Liver (tissue), 8 donors: ENCODE measurements at regions not wholly inside any gene's neighbourhood (a gene's known extent, or its start where the extent isn't known, plus 50 kb on each side); places are given as distances from the start of the nearest gene placed in this dataset.

Source experiments
- DNase-seq: peaks from one replicate; pipeline ENCODE4 v3.0.0-alpha.2; 2017; ENCODE audit warnings: low spot score
- H3K27ac ChIP-seq, 2 donors: one replicate each; pipeline ENCODE4 v1.7.0; 2013; ENCODE audit warnings: inconsistent platforms in 2 of 2, low read length in 2 of 2, control low read depth in 1 of 2, low read depth in 1 of 2, mild to moderate bottlenecking in 1 of 2
- H3K27me3 ChIP-seq, 4 donors: one replicate each; pipeline versions ENCODE4 v1.6.1 to v1.7.0; 2013; ENCODE audit warnings: low read length in 3 of 4, inconsistent platforms in 1 of 4, mild to moderate bottlenecking in 1 of 4, moderate library complexity in 1 of 4; ENCODE audit not compliant: control insufficient read depth in 4 of 4, insufficient read depth in 4 of 4
- H3K36me3 ChIP-seq, 4 donors: one replicate each; pipeline versions ENCODE4 v1.6.1 to v1.7.0; 2013; ENCODE audit warnings: low read length in 3 of 4, mild to moderate bottlenecking in 3 of 4, low read depth in 1 of 4, moderate library complexity in 1 of 4; ENCODE audit not compliant: control insufficient read depth in 4 of 4, insufficient read depth in 3 of 4
- H3K4me1 ChIP-seq, 4 donors: one replicate each; pipeline versions ENCODE4 v1.6.1 to v1.7.0; 2013; ENCODE audit warnings: low read length in 3 of 4, mild to moderate bottlenecking in 3 of 4, moderate library complexity in 1 of 4; ENCODE audit not compliant: control insufficient read depth in 4 of 4, insufficient read depth in 4 of 4
- H3K4me3 ChIP-seq, 3 donors: one replicate each; pipeline versions ENCODE4 v1.6.1 to v1.7.0; 2013; ENCODE audit warnings: low read length in 3 of 3, control low read depth in 1 of 3, low read depth in 1 of 3, mild to moderate bottlenecking in 1 of 3
- H3K9ac ChIP-seq, 2 donors: one replicate each; pipeline ENCODE4 v1.7.0; 2013; ENCODE audit warnings: low read length in 2 of 2, mild to moderate bottlenecking in 2 of 2, moderate library complexity in 2 of 2, control low read depth in 1 of 2, low read depth in 1 of 2
- H3K9me3 ChIP-seq, 4 donors: one replicate each; pipeline versions ENCODE4 v1.6.1 to v1.7.0; 2013; ENCODE audit warnings: low read length in 3 of 4; ENCODE audit not compliant: control insufficient read depth in 4 of 4
- EGR1 ChIP-seq, 2 donors: IDR thresholded peaks; 2 replicates each; pipeline ENCODE4 v1.6.1; 2016 to 2018; ENCODE audit warnings: antibody characterized with exemption in 2 of 2, low read depth in 2 of 2
- FOXA1 ChIP-seq: IDR thresholded peaks from 2 replicates; pipeline ENCODE4 v1.6.1; 2016; ENCODE audit warnings: antibody characterized with exemption
- FOXA2 ChIP-seq: IDR thresholded peaks from 2 replicates; pipeline ENCODE4 v1.6.1; 2016; ENCODE audit warnings: antibody characterized with exemption
- GABPA ChIP-seq, 2 donors: IDR thresholded peaks in 1 of 2; conservative IDR thresholded peaks in 1 of 2; 2 replicates each; pipeline ENCODE4 v1.6.1; 2016; ENCODE audit warnings: antibody characterized with exemption in 2 of 2, mild to moderate bottlenecking in 1 of 2, moderate library complexity in 1 of 2
- HNF4A ChIP-seq, 2 donors: conservative IDR thresholded peaks; 2 replicates each; pipeline ENCODE4 v1.6.1; 2016; ENCODE audit warnings: antibody characterized with exemption in 2 of 2, mild to moderate bottlenecking in 2 of 2
- HNF4G ChIP-seq: IDR thresholded peaks from 2 replicates; pipeline ENCODE4 v1.6.1; 2016; ENCODE audit warnings: antibody characterized with exemption
- JUND ChIP-seq, 2 donors: IDR thresholded peaks; 2 replicates each; pipeline ENCODE4 v1.6.1; 2016; ENCODE audit warnings: antibody characterized with exemption in 2 of 2
- NR2F2 ChIP-seq: IDR thresholded peaks from 2 replicates; pipeline ENCODE4 v1.6.1; 2016; ENCODE audit warnings: antibody characterized with exemption
- RAD21 ChIP-seq, 2 donors: IDR thresholded peaks; 2 replicates each; pipeline ENCODE4 v1.6.1; 2016; ENCODE audit warnings: antibody characterized with exemption in 2 of 2, mild to moderate bottlenecking in 2 of 2
- RXRA ChIP-seq, 2 donors: IDR thresholded peaks; 2 replicates each; pipeline ENCODE4 v1.6.1; 2017 to 2018; ENCODE audit warnings: antibody characterized with exemption in 2 of 2, mild to moderate bottlenecking in 1 of 2
- SP1 ChIP-seq: IDR thresholded peaks from 2 replicates; pipeline ENCODE4 v1.6.1; 2018; ENCODE audit warnings: antibody characterized with exemption, mild to moderate bottlenecking
- TAF1 ChIP-seq: conservative IDR thresholded peaks from 2 replicates; pipeline ENCODE4 v1.6.1; 2016; ENCODE audit warnings: antibody characterized with exemption, mild to moderate bottlenecking
- YY1 ChIP-seq: IDR thresholded peaks from 2 replicates; pipeline ENCODE4 v1.6.1; 2016; ENCODE audit warnings: antibody characterized with exemption, mild to moderate bottlenecking
- ZBTB33 ChIP-seq: IDR thresholded peaks from 2 replicates; pipeline ENCODE4 v1.6.1; 2016; ENCODE audit warnings: antibody characterized with exemption
- WGBS: extraction: QIAGEN DNeasy Blood & Tissue Kit; methylation state at CpG from one replicate; pipeline ENCODE4 v1.1.7; 2013; 5-methylcytosine and 5-hydroxymethylcytosine counted together
- TF ChIP-seq, protein P1 (sequence below): fragments of 150-350 bp; IDR thresholded peaks from 2 replicates; pipeline ENCODE4 v1.5.1; 2017; ENCODE audit warnings: improper control_type of control experiment, low read depth, low read length; ENCODE audit not compliant: missing input control
- TF ChIP-seq, protein P2 (sequence below): IDR thresholded peaks from 2 replicates; pipeline ENCODE4 v1.6.1; 2016; ENCODE audit warnings: antibody characterized with exemption
- TF ChIP-seq, protein P3 (sequence below): IDR thresholded peaks from 2 replicates; pipeline ENCODE4 v1.6.1; 2016; ENCODE audit warnings: antibody characterized with exemption, mild to moderate bottlenecking
- TF ChIP-seq, protein P4 (sequence below): IDR thresholded peaks from 2 replicates; pipeline ENCODE4 v1.6.1; 2016; ENCODE audit warnings: antibody characterized with exemption
- donor health status: healthy.
- donor health status: healthy.
- donor health status: healthy.
- donor health status: healthy.
- donor health status: healthy.

- Histone ChIP-seq H3K9ac (no peak overlapping the region), H3K27me3 (no peaks in the 10 kb centered on the region), H3K9me3 (no peaks in the 10 kb centered on the region), H3K4me1 (no peaks in the 10 kb centered on the region), H3K36me3 (no peaks in the 10 kb centered on the region), H3K27ac (no peak overlapping the region), H3K4me3 (no peak overlapping the region)
- 92% methylated on average over 3 of the region's 3 CpGs for WGBS
- TF ChIP-seq, protein P1, sequence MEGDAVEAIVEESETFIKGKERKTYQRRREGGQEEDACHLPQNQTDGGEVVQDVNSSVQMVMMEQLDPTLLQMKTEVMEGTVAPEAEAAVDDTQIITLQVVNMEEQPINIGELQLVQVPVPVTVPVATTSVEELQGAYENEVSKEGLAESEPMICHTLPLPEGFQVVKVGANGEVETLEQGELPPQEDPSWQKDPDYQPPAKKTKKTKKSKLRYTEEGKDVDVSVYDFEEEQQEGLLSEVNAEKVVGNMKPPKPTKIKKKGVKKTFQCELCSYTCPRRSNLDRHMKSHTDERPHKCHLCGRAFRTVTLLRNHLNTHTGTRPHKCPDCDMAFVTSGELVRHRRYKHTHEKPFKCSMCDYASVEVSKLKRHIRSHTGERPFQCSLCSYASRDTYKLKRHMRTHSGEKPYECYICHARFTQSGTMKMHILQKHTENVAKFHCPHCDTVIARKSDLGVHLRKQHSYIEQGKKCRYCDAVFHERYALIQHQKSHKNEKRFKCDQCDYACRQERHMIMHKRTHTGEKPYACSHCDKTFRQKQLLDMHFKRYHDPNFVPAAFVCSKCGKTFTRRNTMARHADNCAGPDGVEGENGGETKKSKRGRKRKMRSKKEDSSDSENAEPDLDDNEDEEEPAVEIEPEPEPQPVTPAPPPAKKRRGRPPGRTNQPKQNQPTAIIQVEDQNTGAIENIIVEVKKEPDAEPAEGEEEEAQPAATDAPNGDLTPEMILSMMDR = no peak
- TF ChIP-seq YY1 (no peak), TAF1 (no peak), EGR1 (IDR thresholded peaks at IDR 0.05; ENCODE audit: low read depth in 2 of 2) (no peak), FOXA2 (no peak), NR2F2 (no peak), ZBTB33 (no peak), HNF4A (conservative IDR thresholded peaks at IDR 0.05) (no peak), SP1 (no peak)
- TF ChIP-seq, protein P2, sequence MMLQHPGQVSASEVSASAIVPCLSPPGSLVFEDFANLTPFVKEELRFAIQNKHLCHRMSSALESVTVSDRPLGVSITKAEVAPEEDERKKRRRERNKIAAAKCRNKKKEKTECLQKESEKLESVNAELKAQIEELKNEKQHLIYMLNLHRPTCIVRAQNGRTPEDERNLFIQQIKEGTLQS = no peak
- DNase-seq = no peak
These were observed 156.5 kb downstream of the MOXD1 start for GRCh38 chr6:132244744-132245143.

DNA sequence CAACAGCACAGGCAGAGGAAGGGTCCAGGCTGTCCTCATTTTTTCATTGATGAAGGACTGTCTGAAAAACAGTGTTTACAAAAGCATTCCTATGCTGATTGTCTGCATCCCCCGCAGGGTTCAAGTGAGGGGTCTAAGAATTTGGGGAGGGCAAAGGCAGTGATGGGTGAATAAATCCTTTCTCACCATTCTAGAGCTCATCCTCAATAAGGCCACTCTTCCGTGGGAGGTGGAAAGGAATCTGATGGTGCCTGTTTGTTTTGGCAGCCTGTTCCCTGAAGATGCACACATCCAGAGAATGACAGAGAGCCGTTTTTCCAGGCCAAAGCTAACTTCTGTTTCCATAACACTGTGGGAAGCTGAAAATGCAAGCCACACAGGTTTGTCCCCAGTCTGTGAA lies 164.5 kb downstream of the MOXD1 start:
- Histone ChIP-seq H3K36me3 (no peaks in the 10 kb centered on the region), H3K9ac (no peak overlapping the region), H3K4me1 (no peaks in the 10 kb centered on the region), H3K4me3 (no peak overlapping the region), H3K27ac (no peak overlapping the region), H3K27me3 (peaks cover 0 to 10% (median 0%) of the 10 kb centered on the region in 4 donors), H3K9me3 (no peaks in the 10 kb centered on the region)
- no peak for DNase-seq
- 17% methylated on average over 3 of the region's 3 CpGs for WGBS
- TF ChIP-seq JUND (IDR thresholded peaks at IDR 0.05) (no peak), GABPA (IDR thresholded peaks at IDR 0.05 in 1 of 2, conservative IDR thresholded peaks at IDR 0.05 in 1 of 2) (no peak), FOXA1 (no peak), ZBTB33 (no peak), SP1 (no peak), HNF4A (conservative IDR thresholded peaks at IDR 0.05) (no peak), HNF4G (no peak), FOXA2 (no peak), RAD21 (IDR thresholded peaks at IDR 0.05) (no peak), NR2F2 (no peak), RXRA (IDR thresholded peaks at IDR 0.05) (no peak), YY1 (no peak), EGR1 (IDR thresholded peaks at IDR 0.05; ENCODE audit: low read depth in 2 of 2) (no peak), TAF1 (no peak)
- TF ChIP-seq, protein P3, sequence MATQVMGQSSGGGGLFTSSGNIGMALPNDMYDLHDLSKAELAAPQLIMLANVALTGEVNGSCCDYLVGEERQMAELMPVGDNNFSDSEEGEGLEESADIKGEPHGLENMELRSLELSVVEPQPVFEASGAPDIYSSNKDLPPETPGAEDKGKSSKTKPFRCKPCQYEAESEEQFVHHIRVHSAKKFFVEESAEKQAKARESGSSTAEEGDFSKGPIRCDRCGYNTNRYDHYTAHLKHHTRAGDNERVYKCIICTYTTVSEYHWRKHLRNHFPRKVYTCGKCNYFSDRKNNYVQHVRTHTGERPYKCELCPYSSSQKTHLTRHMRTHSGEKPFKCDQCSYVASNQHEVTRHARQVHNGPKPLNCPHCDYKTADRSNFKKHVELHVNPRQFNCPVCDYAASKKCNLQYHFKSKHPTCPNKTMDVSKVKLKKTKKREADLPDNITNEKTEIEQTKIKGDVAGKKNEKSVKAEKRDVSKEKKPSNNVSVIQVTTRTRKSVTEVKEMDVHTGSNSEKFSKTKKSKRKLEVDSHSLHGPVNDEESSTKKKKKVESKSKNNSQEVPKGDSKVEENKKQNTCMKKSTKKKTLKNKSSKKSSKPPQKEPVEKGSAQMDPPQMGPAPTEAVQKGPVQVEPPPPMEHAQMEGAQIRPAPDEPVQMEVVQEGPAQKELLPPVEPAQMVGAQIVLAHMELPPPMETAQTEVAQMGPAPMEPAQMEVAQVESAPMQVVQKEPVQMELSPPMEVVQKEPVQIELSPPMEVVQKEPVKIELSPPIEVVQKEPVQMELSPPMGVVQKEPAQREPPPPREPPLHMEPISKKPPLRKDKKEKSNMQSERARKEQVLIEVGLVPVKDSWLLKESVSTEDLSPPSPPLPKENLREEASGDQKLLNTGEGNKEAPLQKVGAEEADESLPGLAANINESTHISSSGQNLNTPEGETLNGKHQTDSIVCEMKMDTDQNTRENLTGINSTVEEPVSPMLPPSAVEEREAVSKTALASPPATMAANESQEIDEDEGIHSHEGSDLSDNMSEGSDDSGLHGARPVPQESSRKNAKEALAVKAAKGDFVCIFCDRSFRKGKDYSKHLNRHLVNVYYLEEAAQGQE = no peak
- TF ChIP-seq, protein P1 = no peak
- TF ChIP-seq, protein P2 = no peak
- TF ChIP-seq, protein P4, sequence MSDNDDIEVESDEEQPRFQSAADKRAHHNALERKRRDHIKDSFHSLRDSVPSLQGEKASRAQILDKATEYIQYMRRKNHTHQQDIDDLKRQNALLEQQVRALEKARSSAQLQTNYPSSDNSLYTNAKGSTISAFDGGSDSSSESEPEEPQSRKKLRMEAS = no peak
